ENCODE measurements at regions not wholly inside any gene's neighbourhood (a gene's known extent, or its start where the extent isn't known, plus 50 kb on each side); places are given as distances from the start of the nearest gene placed in this dataset.

GRCh38 chr13:26976313-26976712, 195.3 kb downstream of the USP12 start:
- TF ChIP-seq CTCF (IDR thresholded peaks at IDR 0.05) (no peak), POLR2A (IDR thresholded peaks at IDR 0.05) (no peak), POLR2AphosphoS5 (IDR thresholded peaks at IDR 0.05) (no peak)

Data from breast epithelium (tissue), 3 donors.